GM18505 (cell line): ENCODE measurements at regions not wholly inside any gene's neighbourhood (a gene's known extent, or its start where the extent isn't known, plus 50 kb on each side); places are given as distances from the start of the nearest gene placed in this dataset.

Source experiments
- ATAC-seq: cut with Tn5 transposase; IDR thresholded peaks from one replicate; pipeline ENCODE4 v1.9.1; 2021; ENCODE audit not compliant: unreplicated experiment
- POLR2A ChIP-seq: IDR thresholded peaks from 4 replicates; pipeline ENCODE4 v1.6.1; 2011; ENCODE audit warnings: borderline replicate concordance; ENCODE audit not compliant: insufficient read depth, insufficient read length; ENCODE audit errors: extremely low read depth

DNA sequence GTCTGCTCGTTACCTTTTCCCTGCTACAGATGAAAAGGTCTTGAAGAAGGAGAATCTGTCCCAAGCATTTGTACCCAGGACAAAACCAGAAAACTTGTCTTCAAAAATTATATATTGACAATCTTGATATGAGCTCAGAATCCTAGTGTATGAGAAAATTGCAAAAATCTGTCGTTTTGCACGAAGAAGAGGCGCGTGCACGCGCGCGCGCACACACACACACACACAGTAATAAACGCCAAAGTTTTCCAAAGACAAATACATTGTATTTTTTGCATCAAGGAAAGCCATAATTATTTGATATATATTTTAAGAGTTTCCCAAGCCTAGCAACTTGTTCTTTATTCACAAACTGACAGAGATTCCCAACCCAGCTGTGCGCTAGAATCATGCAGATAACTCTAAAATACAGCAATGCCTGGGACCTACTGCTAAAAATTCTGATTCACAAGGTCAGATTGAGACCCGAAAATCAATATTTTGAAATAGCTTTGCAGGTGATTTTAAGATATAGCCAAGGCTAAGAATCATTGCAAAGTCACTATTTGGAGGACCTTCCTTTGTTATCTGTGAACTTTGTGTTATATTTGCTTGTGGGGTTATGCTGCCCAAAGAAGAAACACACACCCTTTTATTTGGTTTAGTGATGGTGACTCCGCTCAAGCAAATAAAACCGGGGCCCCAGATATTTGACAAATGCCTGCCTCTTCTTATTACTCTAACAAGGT is 1287.7 kb upstream of the CDH6 start:
- no peak for TF ChIP-seq POLR2A
- no peak for ATAC-seq

DNA sequence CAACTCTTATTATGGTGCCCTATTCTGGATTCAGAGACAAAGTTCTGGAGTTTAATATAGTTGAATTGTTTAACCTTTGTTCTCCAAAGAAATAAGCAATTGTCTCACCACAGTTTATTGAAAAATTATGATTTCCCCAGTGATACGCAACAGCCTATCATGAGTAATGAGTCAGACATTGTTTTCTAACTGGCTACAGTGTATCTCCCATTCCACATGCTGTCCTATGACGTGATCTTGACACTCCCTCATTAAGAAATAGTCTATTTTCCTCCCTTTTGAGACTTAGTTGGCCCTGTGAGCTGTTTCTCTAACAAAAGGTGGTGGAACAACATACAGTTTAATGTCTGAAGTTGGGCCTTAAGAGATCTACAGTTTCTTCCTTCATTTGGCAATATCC is 1290.6 kb upstream of the CDH6 start:
- ATAC-seq: no peak
- no peak for TF ChIP-seq POLR2A

DNA sequence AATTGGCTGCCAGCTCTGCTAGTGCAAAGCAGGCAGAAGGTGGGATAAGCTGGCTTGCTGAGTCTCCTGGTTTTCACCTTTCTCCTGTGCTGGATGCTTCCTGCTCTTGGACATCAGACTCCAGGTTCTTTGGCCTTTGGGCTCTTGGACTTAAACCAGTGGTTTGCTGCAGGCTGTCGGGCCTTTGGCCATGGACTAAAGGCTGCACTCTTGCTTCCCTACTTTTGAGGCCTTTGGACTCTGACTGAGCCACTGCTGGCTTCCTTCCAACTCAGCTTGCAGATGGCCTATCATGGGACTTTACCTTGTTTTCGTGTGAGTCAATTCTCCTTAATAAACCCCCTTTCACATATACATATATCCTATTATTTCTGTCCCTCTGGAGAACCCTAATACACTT is 1293.9 kb upstream of the CDH6 start:
- TF ChIP-seq POLR2A: no peak
- ATAC-seq: no peak

DNA sequence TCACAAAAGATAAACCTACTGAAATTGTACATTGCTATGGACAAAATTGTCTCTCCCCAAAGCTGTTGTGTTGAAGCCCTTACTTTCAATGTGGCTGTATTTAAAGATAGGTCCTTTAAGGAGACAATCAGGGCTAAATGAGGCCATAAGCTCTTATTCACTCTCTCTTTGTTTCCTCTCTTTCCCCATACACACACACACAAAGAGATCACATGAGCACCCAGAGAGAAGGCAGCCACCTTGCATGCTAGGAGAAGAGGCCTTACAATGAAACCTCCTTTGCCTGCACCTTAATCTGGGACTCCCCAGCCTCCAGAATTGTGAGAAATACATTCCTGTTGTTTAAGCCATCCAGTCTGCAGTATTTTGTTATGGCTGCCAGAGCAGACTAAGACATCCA is 1295.6 kb upstream of the CDH6 start:
- no peak for TF ChIP-seq POLR2A
- ATAC-seq: no peak

DNA sequence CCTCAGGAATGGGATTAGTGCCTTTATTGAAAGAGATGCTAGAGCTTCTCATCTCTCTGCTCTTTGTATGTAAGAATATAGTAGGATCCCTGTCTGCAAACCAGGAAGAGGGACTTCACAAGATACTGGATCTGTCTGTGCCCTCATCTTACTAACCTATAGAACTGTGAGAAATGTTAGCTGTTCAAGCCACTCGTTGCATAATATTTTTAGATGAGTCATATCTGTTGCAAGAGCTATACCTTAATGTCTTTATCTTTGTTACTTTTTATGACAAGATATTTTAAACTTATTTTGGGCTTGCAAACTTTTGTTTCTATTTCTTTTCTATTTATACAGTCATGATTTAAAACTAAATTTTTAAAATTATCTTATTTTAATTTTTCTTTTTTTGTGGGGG is 1296.8 kb upstream of the CDH6 start:
- ATAC-seq: no peak
- no peak for TF ChIP-seq POLR2A

DNA sequence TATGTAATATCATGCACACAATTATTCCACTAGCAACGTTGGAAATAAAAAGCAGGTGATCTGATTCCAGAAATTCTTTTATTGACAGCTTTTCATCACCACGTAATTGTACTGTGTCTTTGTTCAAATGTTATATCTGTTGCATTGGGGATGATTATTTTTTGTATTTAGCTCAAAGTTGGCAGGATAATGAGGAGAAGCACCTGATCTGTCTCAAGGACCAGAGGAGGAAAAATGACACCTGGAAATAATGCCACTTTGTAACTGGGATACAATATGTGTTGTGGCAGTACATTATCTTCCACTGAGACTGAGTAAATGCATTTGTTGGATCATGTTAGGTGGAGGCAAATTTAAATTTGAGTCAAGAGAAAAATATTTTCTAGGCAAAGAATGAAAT is 1298.8 kb upstream of the CDH6 start:
- no peak for ATAC-seq
- TF ChIP-seq POLR2A: no peak

DNA sequence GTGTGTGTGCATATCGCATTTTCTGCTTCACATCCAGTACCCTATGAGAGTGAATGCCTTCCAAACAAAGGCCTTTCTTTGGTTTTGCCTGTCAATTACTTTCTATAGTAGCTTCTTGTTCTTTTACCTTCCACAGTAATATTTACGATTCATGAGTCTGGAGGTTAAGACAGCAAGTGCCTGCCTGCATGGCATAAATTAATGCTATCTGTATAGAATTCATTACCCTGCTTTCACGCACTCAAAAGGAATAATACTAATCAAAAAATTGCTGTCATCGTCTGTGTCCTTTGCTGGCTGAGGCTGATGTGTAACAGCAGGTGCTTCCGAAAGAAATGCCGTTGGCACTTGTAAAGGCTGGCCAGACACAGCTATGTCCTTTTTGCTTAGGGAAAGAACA is 1304.4 kb upstream of the CDH6 start:
- ATAC-seq: no peak
- TF ChIP-seq POLR2A: no peak

DNA sequence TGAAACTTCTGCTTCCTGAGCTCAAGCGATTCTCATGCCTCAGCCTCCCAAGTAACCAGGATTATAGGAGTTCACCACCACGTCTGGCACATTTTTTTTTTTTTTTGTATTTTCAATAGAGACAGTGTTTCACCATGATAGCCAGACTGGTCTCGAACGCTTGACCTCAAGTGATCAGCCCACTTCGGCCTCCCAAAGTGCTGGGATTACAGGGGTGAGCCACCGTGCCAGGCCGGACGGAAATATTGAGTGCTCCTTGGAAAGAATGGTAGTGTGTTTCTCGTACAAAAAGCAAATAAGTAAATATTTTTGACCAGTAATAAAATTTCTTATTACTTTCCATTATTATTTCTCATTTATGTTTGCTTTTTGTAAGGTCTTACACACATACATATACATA is 1307.9 kb upstream of the CDH6 start:
- no peak for TF ChIP-seq POLR2A
- ATAC-seq: no peak

DNA sequence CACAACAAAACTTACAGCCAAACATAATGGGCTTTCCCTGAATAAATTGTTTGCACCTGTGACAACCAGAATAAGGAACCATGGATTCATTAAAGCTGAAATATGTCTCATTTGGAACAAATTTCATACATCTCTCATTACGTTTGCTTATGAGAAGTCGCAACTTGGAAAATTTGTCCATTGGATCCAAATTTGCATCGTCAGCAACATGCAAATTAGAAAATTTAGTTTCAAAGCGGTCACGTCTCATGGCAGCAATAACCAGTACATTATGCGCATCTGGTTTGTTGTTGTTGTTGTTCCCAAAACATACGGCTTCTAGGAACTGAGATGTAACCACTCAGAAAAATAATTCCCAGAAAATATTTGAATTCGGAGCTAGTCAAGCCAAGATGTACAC is 1311.5 kb upstream of the CDH6 start:
- TF ChIP-seq POLR2A: no peak
- ATAC-seq: no peak

DNA sequence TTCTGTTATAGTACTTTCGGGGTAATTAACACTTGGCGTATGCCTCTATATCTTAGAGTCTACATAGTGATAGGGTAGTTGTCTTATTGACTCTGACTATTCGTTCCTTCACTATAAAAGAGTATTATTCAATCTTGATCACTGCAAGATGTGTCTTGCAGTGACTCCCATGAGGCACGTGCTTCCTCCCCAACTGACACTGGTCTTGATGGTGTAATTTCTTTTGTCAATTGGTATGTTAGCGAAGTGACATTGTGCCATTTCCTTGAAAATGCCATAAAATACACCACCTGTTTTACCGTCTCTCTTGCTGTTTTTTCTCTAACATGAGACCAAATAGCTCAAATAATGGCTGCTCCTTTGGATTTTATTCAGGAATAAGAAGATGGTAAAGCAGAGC is 1314.1 kb upstream of the CDH6 start:
- ATAC-seq: no peak
- no peak for TF ChIP-seq POLR2A

DNA sequence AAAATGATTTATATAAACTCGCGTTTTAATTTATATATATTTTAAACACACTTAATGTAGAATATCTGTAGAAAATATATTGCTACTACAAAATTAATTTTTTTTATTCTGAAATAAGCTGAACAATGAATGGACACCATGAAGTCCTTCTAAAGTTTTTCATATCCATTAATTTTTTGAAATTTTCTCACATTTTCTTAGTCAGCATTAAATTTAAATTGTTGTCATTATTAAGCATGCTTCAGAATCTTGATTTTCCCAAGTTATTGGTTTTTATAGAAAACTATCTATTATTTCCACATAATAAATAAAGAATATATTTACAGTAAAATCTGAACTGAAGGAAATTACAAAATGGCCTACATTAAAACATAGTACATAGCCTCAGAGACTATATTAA is 1314.9 kb upstream of the CDH6 start:
- ATAC-seq: no peak
- TF ChIP-seq POLR2A: no peak

DNA sequence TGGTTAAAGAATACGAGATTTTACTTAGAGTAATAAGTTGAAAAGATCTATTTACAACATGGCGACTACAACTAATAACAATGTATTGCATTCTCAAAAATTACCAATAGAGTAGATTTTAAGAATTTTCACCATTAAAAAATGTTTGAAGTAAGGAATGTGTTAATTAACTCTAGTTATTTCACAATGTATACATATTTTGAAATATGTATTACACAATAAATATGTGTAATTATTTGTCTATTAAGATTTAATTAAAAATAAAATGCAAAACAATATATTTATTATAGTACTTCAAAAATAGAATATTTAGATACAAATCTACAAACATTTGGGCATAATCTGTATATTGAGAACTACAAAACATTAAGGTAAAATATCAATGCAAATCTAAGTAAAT is 1326.3 kb upstream of the CDH6 start:
- no peak for ATAC-seq

DNA sequence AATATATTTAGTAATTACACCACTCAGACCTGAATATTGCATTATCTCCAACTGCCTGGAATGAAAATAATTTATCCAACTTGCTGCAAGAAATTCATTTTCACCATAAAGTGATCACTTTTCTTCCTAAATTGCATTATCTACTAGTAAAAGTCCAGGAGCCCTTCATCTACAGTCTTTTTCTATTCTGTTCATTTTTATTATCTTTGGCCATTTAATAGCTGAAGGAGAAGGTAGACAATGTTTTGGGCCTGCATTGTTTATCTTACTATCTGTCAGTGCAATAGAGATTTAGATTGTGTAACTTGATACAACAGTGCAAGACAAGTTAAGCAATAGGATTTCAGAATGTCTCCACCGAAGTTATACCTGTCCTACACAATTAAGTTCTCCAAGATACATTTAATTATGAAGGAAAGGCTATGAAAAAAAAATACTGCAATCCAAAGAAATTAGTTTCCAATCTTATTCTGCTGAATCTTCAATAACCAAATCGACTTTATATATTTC is 1339.7 kb upstream of the CDH6 start:
- no peak for TF ChIP-seq POLR2A
- ATAC-seq: no peak

More for the DNA sequence above, 1326.3 kb upstream of the CDH6 start:
- no peak for TF ChIP-seq POLR2A

DNA sequence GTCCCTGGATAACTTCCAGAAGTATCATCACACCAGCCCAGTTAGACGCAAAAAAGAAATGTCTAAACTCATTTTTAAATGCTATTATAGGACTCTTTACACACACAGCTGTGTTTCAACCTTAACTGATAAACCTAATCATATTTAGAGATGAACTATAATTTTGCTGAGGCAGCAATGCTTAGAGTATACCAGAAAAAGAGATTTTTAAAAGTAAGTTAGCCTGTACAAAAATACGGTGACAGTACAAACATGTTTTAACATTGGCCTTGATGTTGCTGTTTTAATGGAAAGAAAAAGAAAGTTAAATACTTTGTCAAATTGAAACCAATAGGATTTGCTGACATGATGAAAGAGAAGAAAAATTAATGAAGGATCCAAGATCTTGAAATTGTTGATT is 1341.2 kb upstream of the CDH6 start:
- no peak for TF ChIP-seq POLR2A
- no peak for ATAC-seq

DNA sequence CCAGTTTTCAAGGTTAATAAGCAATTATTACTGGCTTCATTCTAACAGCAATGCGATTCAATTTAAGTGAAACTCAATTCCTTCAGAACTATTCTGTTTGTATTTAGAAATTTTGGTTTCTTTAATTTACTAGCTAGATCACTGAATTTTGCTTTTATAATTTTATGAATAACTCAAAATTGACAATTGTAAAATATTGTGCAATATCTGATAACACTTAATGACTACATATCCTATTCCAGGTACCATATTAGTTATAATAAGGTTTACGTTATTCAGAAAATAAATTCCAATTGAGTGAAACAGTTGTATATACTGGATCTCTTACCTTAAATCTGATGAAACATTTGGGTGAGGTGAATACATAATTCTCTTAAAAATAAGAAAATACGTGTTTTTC is 1348.3 kb upstream of the CDH6 start:
- no peak for TF ChIP-seq POLR2A
- no peak for ATAC-seq

DNA sequence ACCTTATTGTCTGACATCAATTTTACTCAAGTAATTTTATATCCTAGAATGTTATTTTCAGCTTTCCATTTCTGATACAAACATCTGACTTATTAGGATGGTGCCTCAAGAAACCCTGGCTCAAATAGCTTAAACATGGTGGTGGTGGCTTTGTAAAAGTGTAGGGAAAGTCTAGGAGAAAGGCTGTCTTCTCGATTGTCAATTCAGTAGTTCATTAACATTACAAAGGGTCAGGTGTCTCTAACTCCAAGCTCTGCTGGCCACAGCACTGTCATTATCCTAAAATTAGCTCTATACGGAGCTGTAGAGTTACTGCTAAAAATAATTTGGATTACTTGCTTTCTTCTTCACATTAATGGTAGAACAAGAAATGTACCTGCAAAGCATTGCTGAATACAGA is 1360.1 kb upstream of the CDH6 start:
- no peak for TF ChIP-seq POLR2A

DNA sequence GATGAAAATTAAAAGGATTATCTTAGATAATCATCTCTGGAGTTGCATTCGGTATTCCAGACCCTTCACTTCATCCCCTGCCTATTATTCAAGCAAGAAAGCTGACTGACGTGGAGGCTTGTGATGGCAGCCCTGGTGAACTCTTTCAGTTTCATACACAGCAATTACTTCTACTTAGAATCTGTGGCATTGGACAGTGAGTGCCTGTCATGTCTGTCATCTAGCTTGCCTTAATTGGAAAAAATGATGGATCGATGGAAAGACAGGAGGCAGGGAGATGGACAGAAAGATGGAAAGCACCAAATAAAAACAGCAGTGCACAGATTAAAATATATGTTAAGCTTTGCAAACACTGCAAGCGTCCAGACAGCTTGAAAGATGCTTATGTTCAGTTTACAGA is 1371.0 kb upstream of the CDH6 start:
- no peak for ATAC-seq
- no peak for TF ChIP-seq POLR2A

More for the DNA sequence above, 1360.1 kb upstream of the CDH6 start:
- no peak for ATAC-seq
